ENCODE measurements at regions not wholly inside any gene's neighbourhood (a gene's known extent, or its start where the extent isn't known, plus 50 kb on each side); places are given as distances from the start of the nearest gene placed in this dataset.

- Histone ChIP-seq H3K4me3 (ENCODE audit: insufficient read depth, low read depth, low read length) (no peak overlapping the region), H3K79me1 (ENCODE audit: low read depth in 1 of 2, low read length in 2 of 2) (no peaks in the 10 kb centered on the region), H3K4ac (ENCODE audit: low read depth, low read length) (no peak overlapping the region), H3K27me3 (ENCODE audit: control insufficient read depth, insufficient read depth, low read length) (no peaks in the 10 kb centered on the region), H3K9ac (ENCODE audit: low read depth, low read length) (no peak overlapping the region), H4K5ac (ENCODE audit: low read depth, low read length) (no peak overlapping the region), H4K20me1 (ENCODE audit: insufficient read depth, low read length) (no peaks in the 10 kb centered on the region), H3K4me2 (ENCODE audit: low read depth, low read length) (no peak overlapping the region), H2AK9ac (replicated peaks; ENCODE audit: low read depth, low read length, poor library complexity) (no peak overlapping the region), H2AFZ (replicated peaks; ENCODE audit: low read length, poor library complexity) (no peak overlapping the region), H2AK5ac (ENCODE audit: low read depth, low read length) (no peak overlapping the region), H2BK15ac (ENCODE audit: low read depth, low read length) (no peak overlapping the region), H2BK120ac (ENCODE audit: low read depth, low read length) (no peak overlapping the region), H3K9me3 (ENCODE audit: control insufficient read depth, insufficient read depth, low read length) (no peaks in the 10 kb centered on the region), H3K18ac (ENCODE audit: low read depth, low read length) (no peak overlapping the region), H3K14ac (replicated peaks; ENCODE audit: low read depth, low read length) (no peak overlapping the region), H3K27ac (ENCODE audit: insufficient read depth, low read length) (no peak overlapping the region), H3K9me1 (ENCODE audit: insufficient read depth, low read length) (no peaks in the 10 kb centered on the region), H2BK5ac (ENCODE audit: low read depth, low read length, poor library complexity, severe bottlenecking) (no peak overlapping the region), H4K91ac (ENCODE audit: insufficient read depth, low read depth, low read length) (no peak overlapping the region), H3K23ac (ENCODE audit: low read depth, low read length) (no peak overlapping the region), H3K4me1 (ENCODE audit: control insufficient read depth, insufficient read depth, low read length) (peaks cover 6% of the 10 kb centered on the region), H2BK20ac (ENCODE audit: low read depth, low read length) (no peak overlapping the region), H4K8ac (ENCODE audit: low read depth in 2 of 2, low read length in 2 of 2) (no peak overlapping the region), H3K56ac (ENCODE audit: extremely low read depth, insufficient read depth, low read length) (no peak overlapping the region), H3K36me3 (ENCODE audit: control insufficient read depth, insufficient read depth, low read length) (no peaks in the 10 kb centered on the region)
- in situ Hi-C loops (cut with MboI; ENCODE audit: low sequenced_read_pairs): no loop called here
- DNase-seq (peak; percentile 27), ATAC-seq (ENCODE audit: low read depth) (no peak)
- no TSS peak for BruUV-seq (replicated peaks)
- ChIA-PET CTCF (no interaction called here), POLR2A (ENCODE audit: unreplicated experiment) (no interaction called here)
- intact Hi-C loops (cut with micrococcal nuclease): no loop called here
- no peak for TF ChIP-seq MXI1 (IDR thresholded peaks at IDR 0.05; ENCODE audit: borderline replicate concordance, low read depth, low read length)
- TF ChIP-seq SMC3 (IDR thresholded peaks at IDR 0.05; ENCODE audit: low read depth, low read length): no peak
- no peak for TF ChIP-seq ELK1 (IDR thresholded peaks at IDR 0.05; ENCODE audit: borderline replicate concordance, low read depth, low read length)
- no peak for TF ChIP-seq NFE2L2 (IDR thresholded peaks at IDR 0.05; ENCODE audit: low read depth, low read length)
- WGBS, 2 experiments (ENCODE audit: extremely low coverage in 2 of 2, insufficient read length in 1 of 2): 89% methylated on average over 3 of the region's 6 CpGs; no CpG with 5 or more reads in 1 of the 2 experiments
- dilution Hi-C loops (cut with HindIII; ENCODE audit: low sequenced_read_pairs, unreplicated experiment): no loop called here
Observed at GRCh38 chr12:20268121-20268732, 100.1 kb upstream of the PDE3A start.
